ENCODE measurements at regions not wholly inside any gene's neighbourhood (a gene's known extent, or its start where the extent isn't known, plus 50 kb on each side); places are given as distances from the start of the nearest gene placed in this dataset.

DNA sequence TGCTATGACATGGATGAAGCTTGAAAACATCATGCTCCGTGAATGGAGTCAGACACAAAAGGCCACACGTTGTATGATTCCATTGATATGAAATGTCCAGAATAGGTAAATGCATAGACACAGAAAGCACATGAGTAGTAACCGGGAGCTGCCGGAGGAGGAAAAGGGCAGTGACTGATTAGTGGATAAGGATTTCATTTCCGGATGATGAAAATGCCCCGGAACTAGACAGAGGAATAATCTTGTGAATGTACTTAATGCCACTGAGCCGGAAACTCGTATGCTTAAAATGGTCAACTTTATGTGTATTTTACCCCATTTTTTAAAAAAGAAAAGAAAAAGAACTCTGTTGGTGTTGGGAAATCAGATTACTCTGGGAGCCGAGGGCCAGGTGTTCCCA is 112.7 kb upstream of the FAM9B start:
- H3K4me2 ChIP-seq (ENCODE audit: insufficient read depth, low read length) = no peak overlapping the region
- TF ChIP-seq, protein P1, sequence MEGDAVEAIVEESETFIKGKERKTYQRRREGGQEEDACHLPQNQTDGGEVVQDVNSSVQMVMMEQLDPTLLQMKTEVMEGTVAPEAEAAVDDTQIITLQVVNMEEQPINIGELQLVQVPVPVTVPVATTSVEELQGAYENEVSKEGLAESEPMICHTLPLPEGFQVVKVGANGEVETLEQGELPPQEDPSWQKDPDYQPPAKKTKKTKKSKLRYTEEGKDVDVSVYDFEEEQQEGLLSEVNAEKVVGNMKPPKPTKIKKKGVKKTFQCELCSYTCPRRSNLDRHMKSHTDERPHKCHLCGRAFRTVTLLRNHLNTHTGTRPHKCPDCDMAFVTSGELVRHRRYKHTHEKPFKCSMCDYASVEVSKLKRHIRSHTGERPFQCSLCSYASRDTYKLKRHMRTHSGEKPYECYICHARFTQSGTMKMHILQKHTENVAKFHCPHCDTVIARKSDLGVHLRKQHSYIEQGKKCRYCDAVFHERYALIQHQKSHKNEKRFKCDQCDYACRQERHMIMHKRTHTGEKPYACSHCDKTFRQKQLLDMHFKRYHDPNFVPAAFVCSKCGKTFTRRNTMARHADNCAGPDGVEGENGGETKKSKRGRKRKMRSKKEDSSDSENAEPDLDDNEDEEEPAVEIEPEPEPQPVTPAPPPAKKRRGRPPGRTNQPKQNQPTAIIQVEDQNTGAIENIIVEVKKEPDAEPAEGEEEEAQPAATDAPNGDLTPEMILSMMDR (IDR thresholded peaks at IDR 0.05; ENCODE audit: extremely low read depth, low read depth, low read length) = no peak

DNA sequence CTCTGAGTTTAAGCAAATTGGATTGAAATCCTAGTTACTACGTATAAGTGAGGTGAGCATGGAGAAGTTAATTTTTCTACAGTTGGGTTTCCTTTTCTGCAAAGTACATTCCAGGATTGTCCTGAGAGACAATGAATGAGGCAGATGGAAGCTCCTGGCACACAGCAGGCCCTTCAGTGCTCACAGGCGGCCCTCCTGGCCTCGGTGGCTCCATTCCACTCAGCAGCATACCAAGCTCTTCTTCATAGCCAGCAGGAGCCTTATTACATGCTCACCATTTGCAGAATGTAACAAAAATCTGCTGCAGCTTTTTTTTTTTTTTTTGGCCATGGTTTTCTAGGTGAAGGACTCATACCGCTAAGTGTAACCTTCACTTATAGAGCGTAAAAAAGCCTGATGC is 113.2 kb upstream of the FAM9B start:
- Histone ChIP-seq H2AFZ (ENCODE audit: low read length) (no peak overlapping the region), H3K4me2 (ENCODE audit: insufficient read depth, low read length) (no peak overlapping the region), H3K27ac (ENCODE audit: low read depth, low read length) (no peak overlapping the region), H3K27me3 (ENCODE audit: insufficient read depth, low read length) (no peaks in the 10 kb centered on the region), H3K9me3 (ENCODE audit: low read depth, low read length) (no peaks in the 10 kb centered on the region), H4K20me1 (ENCODE audit: insufficient read depth, low read length) (no peaks in the 10 kb centered on the region), H3K79me2 (ENCODE audit: insufficient read depth, low read length) (no peaks in the 10 kb centered on the region), H3K36me3 (ENCODE audit: insufficient read depth, low read length) (no peaks in the 10 kb centered on the region), H3K4me3 (ENCODE audit: insufficient read depth, low read length) (no peak overlapping the region), H3K4me1 (ENCODE audit: insufficient read depth, low read length) (peaks cover 14% of the 10 kb centered on the region)
- no peak for DNase-seq (ENCODE audit: insufficient read length, low spot score, missing footprints)
- TF ChIP-seq, protein P1 (IDR thresholded peaks at IDR 0.05; ENCODE audit: extremely low read depth, low read depth, low read length) = no peak

More for the DNA sequence above, 112.7 kb upstream of the FAM9B start:
- Histone ChIP-seq H3K36me3 (ENCODE audit: insufficient read depth, low read length) (no peaks in the 10 kb centered on the region), H3K4me3 (ENCODE audit: insufficient read depth, low read length) (no peak overlapping the region), H3K9me3 (ENCODE audit: low read depth, low read length) (no peaks in the 10 kb centered on the region), H3K27ac (ENCODE audit: low read depth, low read length) (no peak overlapping the region), H3K4me1 (ENCODE audit: insufficient read depth, low read length) (peaks cover 14% of the 10 kb centered on the region), H4K20me1 (ENCODE audit: insufficient read depth, low read length) (no peaks in the 10 kb centered on the region), H3K79me2 (ENCODE audit: insufficient read depth, low read length) (no peaks in the 10 kb centered on the region), H3K27me3 (ENCODE audit: insufficient read depth, low read length) (no peaks in the 10 kb centered on the region), H2AFZ (ENCODE audit: low read length) (no peak overlapping the region)
- no peak for DNase-seq (ENCODE audit: insufficient read length, low spot score, missing footprints)

DNA sequence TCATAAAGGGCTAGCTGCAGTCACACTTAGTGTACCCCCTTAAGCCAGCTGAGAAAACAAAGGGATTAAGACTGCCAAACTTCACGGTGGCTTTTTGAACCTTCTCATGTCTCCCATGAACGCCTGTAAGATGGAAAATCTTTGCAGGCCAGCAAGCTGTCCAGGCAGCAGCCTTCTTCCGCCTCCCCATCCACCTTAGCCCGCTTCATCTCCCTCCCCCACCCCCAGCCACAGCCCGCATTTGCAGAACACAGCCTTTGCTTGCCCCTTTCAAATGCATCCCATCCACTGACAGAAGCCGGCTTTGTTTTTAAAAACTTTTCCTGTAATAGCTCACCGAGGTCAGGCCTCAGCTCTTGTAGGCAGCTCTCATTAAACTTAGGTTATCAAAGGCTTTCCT is 113.8 kb upstream of the FAM9B start:
- Histone ChIP-seq H3K79me2 (ENCODE audit: insufficient read depth, low read length) (no peaks in the 10 kb centered on the region), H3K36me3 (ENCODE audit: insufficient read depth, low read length) (no peaks in the 10 kb centered on the region), H3K4me3 (ENCODE audit: insufficient read depth, low read length) (no peak overlapping the region), H3K4me1 (ENCODE audit: insufficient read depth, low read length) (peaks cover 14% of the 10 kb centered on the region), H3K27ac (ENCODE audit: low read depth, low read length) (no peak overlapping the region), H2AFZ (ENCODE audit: low read length) (no peak overlapping the region), H3K9me3 (ENCODE audit: low read depth, low read length) (no peaks in the 10 kb centered on the region), H3K27me3 (ENCODE audit: insufficient read depth, low read length) (no peaks in the 10 kb centered on the region), H4K20me1 (ENCODE audit: insufficient read depth, low read length) (no peaks in the 10 kb centered on the region), H3K4me2 (ENCODE audit: insufficient read depth, low read length) (no peak overlapping the region)
- no peak for DNase-seq (ENCODE audit: insufficient read length, low spot score, missing footprints)
- TF ChIP-seq, protein P1 (IDR thresholded peaks at IDR 0.05; ENCODE audit: extremely low read depth, low read depth, low read length) = no peak

DNA sequence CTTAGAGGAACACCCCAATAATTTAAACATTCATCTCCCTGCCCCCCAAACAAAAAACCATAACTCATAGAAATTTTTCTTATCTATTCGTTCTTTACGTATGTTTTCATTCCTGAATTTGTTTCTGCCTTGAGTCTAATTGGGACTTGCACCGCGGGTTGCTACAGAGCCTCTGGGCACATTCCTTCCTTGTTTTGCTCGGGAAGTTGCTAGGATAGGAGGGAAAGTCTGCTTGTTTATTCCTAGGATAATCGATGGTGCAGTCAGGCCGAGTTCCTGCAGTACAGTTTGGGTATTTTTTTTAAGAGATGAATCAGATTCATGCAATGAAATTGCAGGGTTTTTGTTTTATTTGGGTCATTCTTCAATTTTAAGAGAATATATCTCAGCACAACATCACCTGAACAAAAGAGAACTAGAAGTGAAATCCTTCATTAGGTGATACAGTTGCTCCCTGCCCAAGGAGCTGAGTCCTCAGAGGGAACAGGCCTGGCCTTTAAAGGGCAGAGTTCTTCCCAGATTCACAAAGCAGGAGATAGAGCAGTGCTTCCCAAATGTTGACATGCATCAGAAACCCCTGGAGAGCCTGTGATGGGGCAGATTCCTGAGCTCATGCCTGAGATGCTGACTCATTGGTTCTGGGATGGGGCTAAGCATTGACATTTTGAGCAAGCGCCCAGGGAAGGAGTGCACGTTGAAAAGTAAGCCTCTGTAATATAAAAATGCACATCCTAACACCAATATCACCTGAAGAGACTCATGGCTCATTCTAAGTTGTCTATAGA is 114.9 kb upstream of the FAM9B start:
- Histone ChIP-seq H3K4me3 (ENCODE audit: insufficient read depth, low read length) (peak overlapping the region; percentile 20), H3K27me3 (ENCODE audit: insufficient read depth, low read length) (no peaks in the 10 kb centered on the region), H3K36me3 (ENCODE audit: insufficient read depth, low read length) (no peaks in the 10 kb centered on the region), H3K4me2 (ENCODE audit: insufficient read depth, low read length) (peak overlapping the region; percentile 55), H3K79me2 (ENCODE audit: insufficient read depth, low read length) (no peaks in the 10 kb centered on the region), H2AFZ (ENCODE audit: low read length) (peak overlapping the region; percentile 49), H3K4me1 (ENCODE audit: insufficient read depth, low read length) (peaks cover 18% of the 10 kb centered on the region), H4K20me1 (ENCODE audit: insufficient read depth, low read length) (no peaks in the 10 kb centered on the region), H3K9me3 (ENCODE audit: low read depth, low read length) (no peaks in the 10 kb centered on the region), H3K27ac (ENCODE audit: low read depth, low read length) (peak overlapping the region; percentile 84)
- no peak for DNase-seq (ENCODE audit: insufficient read length, low spot score, missing footprints)
- TF ChIP-seq, protein P1 (IDR thresholded peaks at IDR 0.05; ENCODE audit: extremely low read depth, low read depth, low read length) = no peak
